Gastroesophageal sphincter (tissue), 4 donors: ENCODE measurements at regions not wholly inside any gene's neighbourhood (a gene's known extent, or its start where the extent isn't known, plus 50 kb on each side); places are given as distances from the start of the nearest gene placed in this dataset.

ENCODE experiments used
- ATAC-seq: fragments of 150-250 bp; one replicate; pipeline ENCODE4 v1.9.1; 2016; ENCODE audit warnings: mild to moderate bottlenecking, moderate library complexity
- H3K27ac ChIP-seq, 4 donors: fragments of 200-600 bp; sonication (generic) in 3 of 4; 1 replicate in 3 of 4; 2 replicates in 1 of 4; pipeline ENCODE4 v1.5.1; 2016 to 2019
- H3K27me3 ChIP-seq: fragments of 200-600 bp; sonication (generic); one replicate; pipeline ENCODE4 v1.5.1; 2019
- H3K36me3 ChIP-seq, 2 donors: fragments of 200-600 bp; sonication (generic); one replicate each; pipeline ENCODE4 v1.5.1; 2019; ENCODE audit warnings: control low read depth in 1 of 2
- H3K4me1 ChIP-seq, 3 donors: fragments of 200-600 bp; sonication (generic); 1 replicate in 2 of 3; 2 replicates in 1 of 3; pipeline ENCODE4 v1.5.1; 2016 to 2019; ENCODE audit warnings: control low read depth in 2 of 3
- H3K4me3 ChIP-seq, 2 donors: fragments of 200-600 bp; sonication (generic); one replicate each; pipeline ENCODE4 v1.5.1; 2019; ENCODE audit warnings: mild to moderate bottlenecking in 1 of 2, moderate library complexity in 1 of 2
- H3K9me3 ChIP-seq, 3 donors: fragments of 200-600 bp; sonication (generic); one replicate each; pipeline ENCODE4 v1.5.1; 2017 to 2019; ENCODE audit warnings: control low read depth in 2 of 3
- EP300 ChIP-seq: sonication (generic); formaldehyde crosslinking; IDR thresholded peaks from one replicate; pipeline ENCODE4 v1.6.1; 2017; ENCODE audit warnings: antibody characterized with exemption, mild to moderate bottlenecking
- POLR2A ChIP-seq, 2 donors: fragments of 450-650 bp; IDR thresholded peaks; one replicate each; pipeline ENCODE4 v1.6.1; 2017; ENCODE audit warnings: antibody characterized with exemption in 2 of 2, mild to moderate bottlenecking in 2 of 2, moderate library complexity in 1 of 2
- POLR2AphosphoS5 ChIP-seq: sonication (generic); formaldehyde crosslinking; IDR thresholded peaks from one replicate; pipeline ENCODE4 v1.6.1; 2017; ENCODE audit warnings: antibody characterized with exemption
- WGBS, 2 donors: methylation state at CpG; one replicate each; pipeline ENCODE4 v1.1.5; 2018; ENCODE audit warnings: low coverage in 1 of 2; 5-methylcytosine and 5-hydroxymethylcytosine counted together
- TF ChIP-seq, protein P1 (sequence below), 4 experiments: fragments of 200-600 bp in 2 of 4; fragments of 450-650 bp in 2 of 4; sonication (generic) in 1 of 4; IDR thresholded peaks; one replicate each; pipeline ENCODE4 v1.5.1; 2017 to 2019; ENCODE audit warnings: antibody characterized with exemption in 4 of 4, mild to moderate bottlenecking in 2 of 4, moderate library complexity in 2 of 4

DNA sequence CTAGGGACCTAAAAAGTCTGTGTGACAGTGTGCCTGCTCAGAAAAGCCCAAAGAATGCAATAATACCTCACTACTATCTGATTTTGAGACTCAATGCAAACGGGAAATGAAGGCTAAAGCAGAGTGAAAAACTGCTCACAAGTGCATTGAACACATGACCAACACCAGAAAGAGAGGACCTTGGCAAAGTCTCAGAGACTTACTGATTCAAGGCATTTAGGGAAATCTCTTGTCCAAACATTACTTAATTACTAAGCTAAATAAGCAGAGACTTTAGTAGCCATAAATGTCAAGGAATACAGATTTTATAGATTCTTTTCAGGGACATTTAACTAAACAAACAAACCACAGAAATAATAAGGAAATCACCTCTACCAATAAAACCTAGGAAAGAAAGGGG, 916.0 kb downstream of the FSTL5 start:
- TF ChIP-seq EP300 (no peak), POLR2AphosphoS5 (no peak), POLR2A (IDR thresholded peaks at IDR 0.05) (no peak)
- TF ChIP-seq, protein P1, sequence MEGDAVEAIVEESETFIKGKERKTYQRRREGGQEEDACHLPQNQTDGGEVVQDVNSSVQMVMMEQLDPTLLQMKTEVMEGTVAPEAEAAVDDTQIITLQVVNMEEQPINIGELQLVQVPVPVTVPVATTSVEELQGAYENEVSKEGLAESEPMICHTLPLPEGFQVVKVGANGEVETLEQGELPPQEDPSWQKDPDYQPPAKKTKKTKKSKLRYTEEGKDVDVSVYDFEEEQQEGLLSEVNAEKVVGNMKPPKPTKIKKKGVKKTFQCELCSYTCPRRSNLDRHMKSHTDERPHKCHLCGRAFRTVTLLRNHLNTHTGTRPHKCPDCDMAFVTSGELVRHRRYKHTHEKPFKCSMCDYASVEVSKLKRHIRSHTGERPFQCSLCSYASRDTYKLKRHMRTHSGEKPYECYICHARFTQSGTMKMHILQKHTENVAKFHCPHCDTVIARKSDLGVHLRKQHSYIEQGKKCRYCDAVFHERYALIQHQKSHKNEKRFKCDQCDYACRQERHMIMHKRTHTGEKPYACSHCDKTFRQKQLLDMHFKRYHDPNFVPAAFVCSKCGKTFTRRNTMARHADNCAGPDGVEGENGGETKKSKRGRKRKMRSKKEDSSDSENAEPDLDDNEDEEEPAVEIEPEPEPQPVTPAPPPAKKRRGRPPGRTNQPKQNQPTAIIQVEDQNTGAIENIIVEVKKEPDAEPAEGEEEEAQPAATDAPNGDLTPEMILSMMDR (IDR thresholded peaks at IDR 0.05) = no peak
- H3K4me3 ChIP-seq = no peak overlapping the region
- H3K4me1 ChIP-seq = no peaks in the 10 kb centered on the region
- H3K27me3 ChIP-seq = no peaks in the 10 kb centered on the region
- no peaks in the 10 kb centered on the region for H3K36me3 ChIP-seq
- ATAC-seq = no peak
- 50 to 57% methylated on average over 1 of the region's 1 CpG for WGBS, 2 donors
- peaks cover 0 to 15% (median 0%) of the 10 kb centered on the region in 3 donors for H3K9me3 ChIP-seq
- H3K27ac ChIP-seq = no peak overlapping the region

DNA sequence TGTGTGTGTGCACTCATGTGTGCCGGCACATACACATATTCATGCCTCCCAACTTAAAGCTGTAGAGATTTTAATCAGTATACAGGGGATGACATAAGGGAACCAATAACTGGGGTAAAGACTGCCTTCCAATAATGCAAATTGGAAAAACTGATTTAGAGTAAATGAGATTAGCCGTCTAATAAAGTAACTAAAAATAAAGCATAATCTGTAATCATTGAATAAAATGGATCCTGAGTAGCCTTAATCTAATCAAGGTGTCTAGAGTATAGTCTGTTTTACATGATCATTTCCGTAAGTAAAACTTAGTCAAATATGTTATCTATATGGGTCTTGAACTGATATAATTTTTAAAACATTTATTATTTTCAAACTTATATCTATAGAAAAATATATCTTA, 925.8 kb downstream of the FSTL5 start:
- WGBS, 2 donors = 40 to 88% methylated on average over 3 of the region's 3 CpGs
- ATAC-seq = no peak
- no peaks in the 10 kb centered on the region for H3K27me3 ChIP-seq
- no peak overlapping the region for H3K4me3 ChIP-seq
- no peaks in the 10 kb centered on the region for H3K36me3 ChIP-seq
- no peak overlapping the region for H3K27ac ChIP-seq
- TF ChIP-seq, protein P1 (IDR thresholded peaks at IDR 0.05) = no peak
- TF ChIP-seq EP300 (no peak), POLR2A (IDR thresholded peaks at IDR 0.05) (no peak), POLR2AphosphoS5 (no peak)
- no peaks in the 10 kb centered on the region for H3K4me1 ChIP-seq
- H3K9me3 ChIP-seq = no peaks in the 10 kb centered on the region

DNA sequence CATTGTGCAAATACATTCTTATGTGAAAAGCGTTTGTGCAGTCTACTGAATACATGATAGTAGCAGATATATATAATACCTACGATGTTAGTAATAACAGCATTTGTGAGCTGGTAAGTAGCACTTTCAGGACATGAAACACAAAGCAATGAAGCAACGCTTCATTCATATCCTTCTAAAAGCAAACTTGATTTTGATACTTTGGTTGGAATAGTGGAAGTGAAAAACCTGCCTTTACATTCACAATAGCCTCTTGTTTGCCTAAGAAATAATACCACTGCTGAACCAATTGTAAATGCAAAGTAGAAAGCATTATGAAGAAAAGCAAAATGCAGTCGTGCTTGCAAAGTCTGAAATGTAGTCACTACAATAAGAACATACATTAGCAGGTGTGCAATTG, 926.3 kb downstream of the FSTL5 start:
- H3K4me3 ChIP-seq = no peak overlapping the region
- H3K4me1 ChIP-seq = no peaks in the 10 kb centered on the region
- H3K27me3 ChIP-seq = no peaks in the 10 kb centered on the region
- H3K36me3 ChIP-seq = no peaks in the 10 kb centered on the region
- H3K27ac ChIP-seq = no peak overlapping the region
- no peak for ATAC-seq
- WGBS, 2 donors = 63 to 69% methylated on average over 4 of the region's 4 CpGs
- no peaks in the 10 kb centered on the region for H3K9me3 ChIP-seq
- TF ChIP-seq POLR2AphosphoS5 (no peak), POLR2A (IDR thresholded peaks at IDR 0.05) (no peak)
- TF ChIP-seq, protein P1 (IDR thresholded peaks at IDR 0.05) = no peak

DNA sequence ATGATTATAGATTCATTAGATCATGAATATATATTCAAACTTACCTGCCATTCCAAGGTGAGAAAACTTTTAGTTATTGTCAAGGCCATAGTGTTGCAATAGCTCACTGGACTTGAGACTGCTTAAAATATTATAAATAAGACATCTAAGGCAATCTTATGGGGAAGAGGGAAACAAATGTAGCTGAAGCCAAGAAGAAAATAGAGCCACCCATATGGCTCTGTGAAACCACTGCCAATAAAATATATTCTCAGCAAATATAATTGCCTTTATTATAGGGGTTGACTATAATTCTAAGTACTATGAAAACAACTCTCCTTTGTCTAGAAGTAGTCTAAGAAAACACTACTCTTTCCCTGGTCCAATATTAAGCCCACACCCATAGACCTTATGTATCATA, 938.5 kb downstream of the FSTL5 start:
- no peaks in the 10 kb centered on the region for H3K4me1 ChIP-seq
- H3K36me3 ChIP-seq = no peaks in the 10 kb centered on the region
- TF ChIP-seq, protein P1 (IDR thresholded peaks at IDR 0.05) = no peak
- TF ChIP-seq EP300 = no peak
- TF ChIP-seq POLR2AphosphoS5 = no peak
- ATAC-seq = no peak
- no peak overlapping the region for H3K4me3 ChIP-seq
- no peaks in the 10 kb centered on the region for H3K9me3 ChIP-seq
- H3K27ac ChIP-seq = no peak overlapping the region
- H3K27me3 ChIP-seq = no peaks in the 10 kb centered on the region

DNA sequence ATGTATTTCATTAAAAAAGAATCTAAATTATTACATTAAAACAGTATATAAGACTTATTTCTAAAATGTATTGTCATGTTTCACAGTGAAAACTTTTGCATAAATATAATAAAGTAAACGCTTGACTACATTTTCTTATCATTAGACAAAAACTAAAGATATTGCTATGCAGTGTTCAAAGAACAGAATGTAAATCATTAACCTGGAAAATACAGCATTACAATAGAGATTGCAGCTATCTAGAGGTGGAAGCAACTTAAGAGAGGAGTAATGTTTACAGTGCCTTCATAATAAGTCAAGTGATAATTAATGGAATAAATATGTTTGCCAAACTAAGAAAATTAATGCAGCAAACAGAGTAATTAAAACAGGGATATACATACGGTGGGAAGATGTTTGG, 940.9 kb downstream of the FSTL5 start:
- Histone ChIP-seq H3K27ac (no peak overlapping the region), H3K36me3 (no peaks in the 10 kb centered on the region), H3K27me3 (no peaks in the 10 kb centered on the region), H3K4me1 (no peaks in the 10 kb centered on the region), H3K4me3 (no peak overlapping the region), H3K9me3 (no peaks in the 10 kb centered on the region)
- ATAC-seq = no peak
- 70 to 93% methylated on average over 2 of the region's 2 CpGs for WGBS, 2 donors
- TF ChIP-seq EP300 = no peak

DNA sequence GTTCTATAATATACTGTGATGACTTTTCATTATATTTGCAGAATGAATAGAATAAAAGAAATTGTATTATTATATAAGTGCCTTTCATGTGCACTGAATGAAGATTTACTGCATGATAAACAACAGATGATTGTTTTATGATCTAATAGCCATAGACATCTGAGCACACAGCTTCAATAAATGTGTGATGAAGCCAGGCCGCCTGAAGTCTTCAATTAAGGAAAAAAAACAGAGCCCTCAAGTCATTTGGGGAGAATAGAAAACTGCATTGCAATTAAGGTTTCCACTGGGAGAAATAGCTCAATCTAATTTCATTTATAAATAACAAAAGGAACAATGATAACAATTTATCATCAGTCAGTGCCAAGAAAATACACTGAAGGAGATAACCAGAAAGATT, 955.2 kb downstream of the FSTL5 start:
- TF ChIP-seq POLR2A (IDR thresholded peaks at IDR 0.05) (no peak), POLR2AphosphoS5 (no peak), EP300 (no peak)
- TF ChIP-seq, protein P1 (IDR thresholded peaks at IDR 0.05) = no peak
- Histone ChIP-seq H3K4me1 (no peaks in the 10 kb centered on the region), H3K4me3 (no peak overlapping the region), H3K27ac (no peak overlapping the region), H3K27me3 (no peaks in the 10 kb centered on the region), H3K9me3 (peaks cover 0 to 12% (median 0%) of the 10 kb centered on the region in 3 donors), H3K36me3 (no peaks in the 10 kb centered on the region)
- no peak for ATAC-seq
- 56 to 73% methylated on average over 1 of the region's 1 CpG for WGBS, 2 donors
